Stimulated activated CD4-positive, alpha-beta T cell treated with anti-CD3 and anti-CD28 coated beads, Interleukin-1b, Interleukin-23, amount 100 ng/mL, for 48 hours (primary cell): ENCODE measurements at regions not wholly inside any gene's neighbourhood (a gene's known extent, or its start where the extent isn't known, plus 50 kb on each side); places are given as distances from the start of the nearest gene placed in this dataset.
"Not testable (repeated sequence)": the region's sequence is repeated elsewhere in the genome, so short reads cannot be mapped to it uniquely, and the experiment has no call there.

Experiments
- DNase-seq: peaks from one replicate; pipeline ENCODE4 v3.0.0-alpha.2; 2020

DNA sequence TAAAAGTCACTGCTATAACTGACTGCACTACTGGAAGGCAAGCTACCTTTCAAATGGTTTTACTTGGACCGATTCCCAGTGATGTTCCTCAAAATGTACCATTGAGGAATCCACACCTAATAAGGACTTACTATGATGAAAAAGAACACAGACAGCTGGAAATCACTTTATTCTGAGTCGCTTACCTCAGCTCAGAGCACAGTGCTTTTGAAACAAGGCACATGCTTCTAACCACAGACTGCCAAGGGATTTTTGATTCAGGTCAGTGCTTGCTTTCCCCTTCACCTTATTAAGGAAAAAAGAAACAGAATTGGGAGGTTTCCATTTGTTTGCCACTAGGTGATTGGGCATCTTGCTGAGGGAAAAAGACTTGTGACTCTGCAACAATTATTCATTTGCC is 707.5 kb upstream of the FSHR start:
- DNase-seq, result no peak

DNA sequence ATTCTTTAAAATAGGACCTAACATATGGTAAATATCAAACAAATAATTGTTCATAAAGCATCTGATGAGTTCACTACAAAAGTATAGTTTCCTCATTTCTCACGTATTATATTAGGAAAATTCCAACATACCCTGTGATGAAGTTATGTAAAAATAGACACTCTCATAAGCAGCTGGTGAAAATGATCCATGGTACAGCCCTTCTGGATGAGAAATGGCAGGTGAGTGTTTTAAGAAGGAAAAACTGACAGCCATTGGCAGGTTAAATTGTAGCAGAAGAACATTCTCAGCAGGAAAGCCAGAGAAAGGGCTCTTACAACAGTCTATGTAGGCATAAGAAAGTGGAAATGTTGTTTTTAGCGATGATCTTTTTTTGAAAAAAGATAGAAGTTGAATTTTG is 706.5 kb upstream of the FSHR start:
- DNase-seq, result no peak

DNA sequence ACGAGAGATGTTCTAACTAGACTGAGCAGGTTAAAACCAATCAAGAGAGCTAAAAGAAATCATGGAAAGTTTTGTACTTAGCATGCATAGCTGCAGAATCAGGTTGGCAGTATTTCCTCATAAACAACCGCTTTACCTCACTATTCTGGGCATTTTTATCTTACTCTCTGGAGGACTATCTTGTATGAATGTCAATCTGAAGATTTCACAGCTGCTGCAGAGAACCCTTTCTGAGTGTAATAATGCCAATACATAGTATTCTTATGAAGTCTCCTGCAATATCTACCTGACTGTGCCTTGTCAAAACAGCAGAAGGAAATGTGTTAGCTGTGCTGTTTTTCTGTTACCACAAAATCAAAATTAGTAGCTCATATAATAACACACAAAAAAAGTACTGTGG is 705.9 kb upstream of the FSHR start:
- no peak for DNase-seq

DNA sequence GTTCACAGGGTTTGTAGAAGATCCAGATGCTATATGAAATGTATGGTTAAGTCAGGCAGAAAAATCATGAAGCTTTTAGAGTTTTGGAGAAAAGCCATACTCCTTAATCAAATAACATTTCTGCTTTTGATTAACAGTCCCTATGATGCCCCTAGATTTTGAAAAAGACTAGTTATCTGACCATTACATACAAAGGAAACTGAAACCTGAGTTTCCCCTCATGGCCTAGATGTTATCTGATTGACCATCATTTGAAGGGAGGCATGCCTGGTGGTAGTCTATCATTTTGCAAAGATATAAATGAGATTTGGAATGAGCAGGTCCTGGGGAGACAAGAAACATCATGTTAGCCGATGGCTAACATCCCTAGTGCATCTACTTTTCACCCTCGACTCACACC is 704.3 kb upstream of the FSHR start:
- DNase-seq, result no peak

DNA sequence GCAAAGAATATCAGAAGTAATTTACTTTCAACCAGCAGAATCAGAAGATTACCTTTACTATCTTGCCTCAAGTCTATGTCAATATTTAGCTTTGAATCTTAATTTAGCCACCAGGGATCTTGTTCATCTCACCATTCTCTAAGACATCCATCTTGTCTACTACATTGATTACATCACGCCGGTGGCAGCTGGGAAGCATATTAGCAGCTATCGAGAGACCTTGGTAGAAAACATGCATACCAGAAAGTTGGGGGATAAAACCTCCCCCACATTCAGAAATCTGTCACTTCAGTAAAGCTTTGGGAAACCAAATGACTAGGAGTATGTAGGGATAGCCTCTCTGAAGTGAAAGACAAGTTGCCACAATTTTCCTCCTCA is 703.8 kb upstream of the FSHR start:
- no peak for DNase-seq

DNA sequence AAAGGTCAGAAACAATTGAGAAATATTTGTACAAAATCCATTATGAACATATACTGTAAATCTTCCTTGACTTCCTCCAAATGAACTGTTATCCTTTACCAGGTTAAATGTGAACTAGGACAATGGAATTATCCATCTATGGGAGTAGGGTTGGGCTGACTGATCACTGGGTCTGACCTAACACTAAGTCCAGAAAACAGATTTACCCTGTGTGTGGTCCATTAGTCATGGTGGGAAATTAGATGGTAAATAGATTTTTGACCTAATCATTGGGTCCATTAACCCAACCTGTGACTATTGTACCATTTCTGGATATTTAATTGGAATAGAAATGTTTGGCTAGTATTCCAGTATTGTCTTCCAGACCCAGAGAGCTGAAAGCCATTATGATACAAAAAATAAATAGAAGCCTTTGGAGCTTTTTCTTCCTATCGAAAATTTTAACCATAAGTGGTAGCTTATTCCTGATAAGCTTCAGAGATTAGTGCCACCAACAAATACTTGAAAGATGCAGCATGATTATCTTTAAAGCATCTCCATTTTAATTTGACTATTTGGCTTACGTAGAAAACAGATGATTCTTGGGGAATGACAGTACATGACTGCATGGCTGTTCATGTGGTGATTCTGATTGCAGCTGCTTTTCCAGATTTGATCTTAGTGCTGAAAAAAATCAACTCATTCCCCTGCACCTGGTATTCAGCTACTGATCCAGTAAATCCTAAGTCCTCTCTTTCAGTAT is 703.2 kb upstream of the FSHR start:
- DNase-seq, result no peak

DNA sequence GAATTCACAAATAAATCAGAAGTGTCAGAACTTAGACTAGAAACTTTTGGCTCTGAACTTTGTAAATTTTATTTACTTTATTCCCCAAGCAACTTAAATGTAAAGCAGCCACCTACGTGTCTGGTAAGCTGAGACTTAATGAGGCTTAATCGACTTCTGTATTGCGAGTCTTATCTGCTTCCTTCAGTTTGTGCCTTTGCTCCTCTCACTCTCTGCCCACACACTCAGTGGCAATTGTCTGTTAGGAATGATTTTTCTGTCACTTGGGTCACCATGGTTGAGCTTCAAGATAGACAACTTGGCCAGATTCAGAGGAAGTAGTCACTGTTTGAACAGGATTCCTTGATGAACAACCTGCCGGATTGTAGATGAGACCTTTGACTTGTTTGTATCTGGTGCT is 691.4 kb upstream of the FSHR start:
- DNase-seq, result no peak

DNA sequence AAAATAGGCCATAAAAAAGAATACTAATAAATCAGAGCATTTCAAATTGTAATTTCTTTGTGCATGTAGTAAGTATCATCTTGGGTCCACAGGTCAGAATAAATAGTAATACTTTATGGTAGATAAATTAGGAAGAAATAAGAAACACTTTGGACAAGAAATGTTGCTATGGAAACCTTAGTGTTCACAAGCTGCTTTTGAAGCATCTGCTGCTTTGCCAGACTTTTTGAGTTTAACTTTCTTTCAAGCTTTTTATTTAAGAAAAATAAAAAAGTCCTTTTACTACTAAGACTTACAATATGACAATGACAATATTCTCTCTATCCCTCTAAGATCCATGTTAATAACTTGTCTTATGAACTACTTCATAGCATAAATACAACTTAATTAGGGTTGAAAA is 690.7 kb upstream of the FSHR start:
- DNase-seq, result no peak

DNA sequence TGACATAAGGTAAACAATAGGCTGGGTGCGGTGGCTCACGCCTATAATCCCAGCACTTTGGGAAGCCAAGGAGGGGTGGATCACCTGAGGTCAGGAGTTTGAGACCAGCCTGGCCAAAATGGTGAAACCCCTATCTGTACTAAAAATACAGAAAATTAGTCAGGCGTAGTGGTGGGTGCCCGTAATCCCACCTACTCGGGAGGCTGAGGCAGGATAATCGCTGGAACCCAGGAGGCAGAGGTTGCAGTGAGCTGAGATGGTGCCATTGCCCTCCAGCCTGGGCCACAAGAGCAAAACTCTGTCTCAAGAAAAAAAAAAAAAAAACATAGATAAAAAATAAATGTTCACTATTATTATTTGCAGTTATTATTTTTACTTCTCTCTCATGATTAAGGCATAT is 689.8 kb upstream of the FSHR start:
- not testable (repeated sequence) for DNase-seq

DNA sequence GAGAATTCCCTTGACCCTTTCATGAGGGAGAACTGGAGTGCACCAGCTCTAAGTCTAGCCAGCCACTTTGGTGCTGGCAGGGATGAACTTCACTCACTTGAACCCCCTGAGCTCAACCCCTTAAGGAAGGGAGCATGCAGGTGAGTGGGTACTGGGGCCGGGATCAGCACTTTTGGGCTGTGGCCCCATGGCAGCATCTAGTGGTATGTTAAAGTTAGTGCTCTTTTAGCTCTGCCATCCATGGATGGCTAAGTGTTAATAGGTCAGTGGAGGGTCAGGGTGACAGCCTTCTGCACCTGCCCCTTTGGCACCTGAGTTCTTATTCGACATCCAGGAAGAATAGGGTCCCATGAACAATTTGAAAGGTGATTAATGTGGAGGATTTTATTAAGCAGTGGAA is 689.0 kb upstream of the FSHR start:
- no peak for DNase-seq

DNA sequence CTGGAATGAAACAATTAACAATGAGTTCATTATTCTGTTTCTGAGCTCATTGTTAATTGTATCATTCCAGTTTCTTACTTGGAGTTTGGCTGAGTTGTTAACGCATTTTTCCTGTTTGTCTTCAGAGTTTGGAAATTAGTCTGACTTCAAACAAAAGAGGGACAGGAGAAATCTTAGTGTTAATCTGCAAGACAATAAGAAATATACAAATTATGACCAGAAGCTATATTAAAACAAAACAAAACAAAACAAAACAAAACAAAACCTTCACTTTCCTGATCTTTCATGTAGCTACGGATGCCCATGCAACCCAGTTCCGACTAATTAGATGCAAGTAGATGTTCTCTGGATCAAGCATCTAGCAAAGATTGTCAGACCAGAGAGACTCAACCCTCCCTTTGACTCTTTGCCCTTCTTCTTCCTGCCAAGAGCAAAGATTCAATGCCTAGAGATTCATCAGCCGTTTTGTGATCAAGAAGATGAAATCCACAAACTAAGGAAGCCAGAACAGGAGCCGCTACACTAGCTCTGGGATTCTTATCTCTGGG is 686.2 kb upstream of the FSHR start:
- DNase-seq, result no peak

DNA sequence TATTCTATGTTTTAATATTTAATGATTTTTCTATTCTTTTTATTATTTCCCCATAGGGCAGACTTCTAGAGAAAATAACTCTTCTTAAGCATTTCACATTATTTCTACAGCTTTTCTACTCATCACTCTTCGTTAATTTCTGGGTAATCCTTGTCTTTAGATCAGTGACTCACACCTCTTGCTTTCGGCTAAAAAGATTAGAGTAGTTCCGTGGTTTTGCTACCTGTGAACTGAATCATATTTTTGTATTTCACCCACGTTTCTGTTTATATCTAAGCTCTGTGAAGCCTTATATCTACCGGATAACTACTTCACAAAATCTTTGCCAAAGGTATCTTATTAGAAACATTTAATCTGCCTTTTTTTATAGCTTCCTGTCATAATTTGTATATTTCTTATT is 685.5 kb upstream of the FSHR start:
- no peak for DNase-seq

DNA sequence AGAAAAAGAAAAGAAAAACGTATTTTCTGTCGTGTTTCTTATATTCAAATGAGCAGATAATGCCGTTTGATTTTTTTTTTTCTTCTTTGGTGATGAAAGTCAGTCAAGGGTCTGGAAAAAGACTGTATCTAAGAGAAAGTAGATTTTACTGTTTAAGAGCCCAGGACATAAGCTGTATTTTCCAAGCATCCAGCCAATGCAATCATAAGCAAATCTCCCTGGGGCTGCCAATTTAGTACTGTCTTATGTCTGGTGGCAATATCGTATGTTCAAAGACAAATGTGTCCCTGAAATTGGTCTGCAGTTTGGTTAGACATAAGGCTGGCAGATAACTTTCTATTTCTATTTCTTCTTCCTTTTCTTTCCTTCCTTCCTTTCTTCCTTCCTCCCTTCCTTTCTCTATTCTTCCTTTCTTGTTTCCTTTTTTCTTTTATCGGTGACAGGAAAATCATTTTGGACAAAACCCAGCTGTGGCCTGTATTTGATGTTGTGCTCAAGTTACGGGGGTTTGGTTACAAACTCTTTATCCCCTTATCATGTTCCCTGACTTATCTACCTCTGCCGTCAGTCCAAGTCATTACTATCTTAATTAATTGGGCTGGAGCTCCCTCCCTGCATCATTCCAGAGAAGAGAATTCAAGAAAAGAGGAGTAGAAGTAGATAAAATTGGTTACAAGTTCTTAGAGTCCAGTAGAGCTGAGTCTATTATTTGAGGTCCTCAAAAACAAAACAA is 683.4 kb upstream of the FSHR start:
- DNase-seq, result no peak

DNA sequence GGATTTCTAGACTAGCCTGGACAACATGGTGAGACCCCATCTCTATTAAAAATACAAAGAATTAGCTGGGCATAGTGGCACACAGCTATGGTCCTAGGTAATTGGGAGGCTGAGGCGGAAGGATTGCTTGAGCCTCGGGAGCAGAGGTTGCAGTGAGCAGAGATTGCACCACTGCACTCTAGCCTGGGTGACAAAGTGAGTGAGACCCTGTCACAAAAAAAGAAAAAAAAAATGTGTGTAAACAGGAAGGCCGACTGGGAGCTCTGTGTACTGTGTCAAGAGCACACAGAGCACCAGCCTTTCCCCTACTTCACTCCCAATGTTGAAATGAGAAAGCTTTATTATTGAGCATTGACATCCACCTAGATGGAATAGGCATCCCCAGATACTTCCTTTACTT is 681.7 kb upstream of the FSHR start:
- DNase-seq, result no peak

DNA sequence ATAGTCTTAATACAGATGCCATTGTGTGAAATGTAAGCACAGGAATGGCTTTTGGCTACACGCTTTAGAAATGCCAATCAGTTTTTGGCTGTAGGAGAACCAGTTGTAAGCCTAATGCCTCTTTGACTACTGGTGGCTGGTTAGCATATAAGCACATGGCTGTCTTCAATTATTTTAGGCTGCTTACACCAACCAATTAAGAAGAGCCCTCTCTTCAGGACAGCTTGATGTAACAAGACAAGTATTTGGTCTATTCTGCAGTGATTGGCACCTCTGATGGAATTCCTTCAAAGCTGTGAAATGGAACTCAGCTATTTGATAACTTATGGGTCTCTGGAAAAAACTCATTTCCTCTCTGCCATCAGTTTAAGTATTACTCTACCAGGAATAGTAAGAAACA is 680.1 kb upstream of the FSHR start:
- no peak for DNase-seq

DNA sequence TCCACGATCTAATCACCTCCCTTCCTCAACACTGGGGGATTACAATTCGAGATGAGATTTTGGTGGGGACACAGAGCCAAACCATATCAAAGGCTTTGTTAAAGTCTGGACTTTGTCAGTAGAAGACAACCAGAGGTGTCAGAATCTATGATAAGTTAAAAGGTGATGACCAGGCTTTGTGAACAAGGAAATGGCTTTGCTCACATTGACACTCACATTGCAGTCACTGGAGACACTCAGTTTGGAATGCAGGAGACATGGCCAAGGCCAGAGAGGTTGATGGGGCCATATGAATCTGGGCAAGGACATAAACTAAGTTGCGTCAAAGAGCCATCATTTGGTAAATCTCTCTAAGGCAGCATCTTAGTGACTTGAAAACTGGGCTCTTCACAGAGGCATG is 678.2 kb upstream of the FSHR start:
- DNase-seq, result no peak

DNA sequence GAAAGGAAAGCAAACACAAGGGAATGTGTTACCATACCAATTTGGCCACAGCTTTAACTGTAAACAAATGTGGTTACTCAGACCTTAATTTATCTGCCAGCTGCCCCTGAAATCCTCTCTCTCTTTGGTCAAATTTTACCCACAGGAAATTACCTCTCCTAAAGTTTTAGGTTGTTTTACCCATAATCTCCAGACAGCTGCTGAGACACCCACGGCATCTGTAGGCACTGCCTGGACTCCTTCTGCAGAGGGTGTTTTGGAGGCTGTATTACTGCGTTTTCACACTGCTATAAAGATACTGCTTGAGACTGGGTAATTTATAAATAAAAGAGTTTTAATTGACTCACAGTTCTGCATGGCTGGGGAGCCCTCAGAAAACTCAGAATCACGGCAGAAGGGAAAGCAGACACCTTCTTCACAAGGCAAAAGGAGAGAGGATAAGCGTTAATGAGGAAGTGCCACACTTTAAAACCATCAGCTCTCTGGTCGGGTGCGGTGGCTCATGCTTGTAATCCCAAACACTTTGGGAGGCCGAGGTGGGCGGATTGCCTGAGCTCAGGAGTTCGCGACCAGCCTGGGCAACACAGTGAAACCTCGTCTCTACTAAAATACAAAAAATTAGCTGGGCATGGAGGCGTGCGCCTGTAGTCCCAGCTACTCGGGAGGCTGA is 677.5 kb upstream of the FSHR start:
- no peak for DNase-seq

DNA sequence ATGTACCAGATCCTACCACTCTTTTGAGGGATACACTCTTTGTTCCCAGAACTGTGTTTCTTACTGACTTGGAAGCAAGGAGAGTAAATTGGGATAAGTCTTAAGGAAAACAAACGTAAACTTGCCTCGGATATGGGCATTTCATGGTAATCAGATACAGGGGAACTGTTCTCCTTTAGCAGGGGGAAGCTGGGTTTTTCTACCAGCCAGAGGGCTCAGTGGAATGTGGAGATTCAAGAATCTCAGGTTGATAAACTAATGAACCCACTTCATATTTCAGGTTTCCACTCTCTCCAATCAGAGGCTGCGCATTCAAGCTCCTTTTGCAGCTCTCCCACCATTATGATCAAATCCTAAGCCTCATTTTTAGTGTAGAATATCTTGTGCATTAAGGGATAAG is 676.5 kb upstream of the FSHR start:
- no peak for DNase-seq

DNA sequence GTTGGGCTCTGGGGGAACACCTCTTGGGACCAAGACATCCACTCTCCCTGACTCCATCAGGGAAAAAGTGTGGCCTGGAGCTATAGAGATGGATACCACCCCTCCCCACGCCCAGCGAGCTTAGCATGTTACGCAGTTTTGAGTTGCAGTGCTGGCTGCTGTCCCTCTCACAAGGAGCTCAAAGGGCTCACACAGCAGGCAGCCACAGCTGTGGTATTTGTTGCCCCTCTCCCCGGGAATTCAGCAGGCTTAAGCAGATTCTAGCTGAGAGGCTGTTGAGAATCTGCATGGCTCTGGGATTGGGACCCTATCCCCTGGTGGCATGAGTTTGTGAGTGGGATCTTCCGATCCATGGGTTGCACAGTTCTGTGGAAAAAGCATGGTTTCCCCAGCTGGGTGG is 673.1 kb upstream of the FSHR start:
- no peak for DNase-seq

DNA sequence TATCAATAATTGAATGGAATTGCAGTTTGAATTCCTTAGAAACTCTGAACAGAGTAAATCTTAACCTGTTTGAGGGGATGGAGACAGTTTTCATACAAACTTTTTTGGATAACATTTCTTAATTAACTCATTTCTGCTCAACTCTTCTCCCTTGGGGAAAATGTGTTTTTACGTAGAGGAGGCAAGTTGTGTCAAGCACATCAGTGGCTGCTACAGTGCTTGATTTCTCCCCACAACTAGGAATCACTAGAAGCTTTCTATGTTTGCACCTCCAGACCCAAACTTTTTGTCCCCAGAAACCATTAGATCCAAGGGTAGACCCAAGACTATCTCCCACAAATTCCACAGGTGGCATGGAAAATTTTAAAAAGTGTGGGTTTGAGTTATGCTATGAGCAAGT is 658.9 kb upstream of the FSHR start:
- no peak for DNase-seq

DNA sequence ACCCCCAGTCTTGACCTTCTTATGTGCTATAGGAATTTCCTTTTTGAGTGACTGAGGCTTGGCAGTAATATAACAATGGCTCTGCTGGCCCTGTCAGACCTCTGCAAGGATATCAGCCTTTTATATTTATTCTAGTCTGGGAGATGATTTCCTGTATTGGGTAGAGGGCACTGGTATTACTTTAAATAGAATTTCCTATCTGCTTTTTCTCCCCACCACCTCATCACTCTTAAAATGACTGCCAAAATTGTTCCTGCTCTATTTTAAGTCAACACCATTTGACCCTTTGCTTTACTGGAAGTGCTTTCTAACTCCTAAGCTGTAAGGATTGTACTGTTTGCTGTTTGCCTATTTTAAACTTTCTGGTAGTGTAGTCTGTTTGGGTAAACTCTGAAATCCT is 658.4 kb upstream of the FSHR start:
- no peak for DNase-seq

DNA sequence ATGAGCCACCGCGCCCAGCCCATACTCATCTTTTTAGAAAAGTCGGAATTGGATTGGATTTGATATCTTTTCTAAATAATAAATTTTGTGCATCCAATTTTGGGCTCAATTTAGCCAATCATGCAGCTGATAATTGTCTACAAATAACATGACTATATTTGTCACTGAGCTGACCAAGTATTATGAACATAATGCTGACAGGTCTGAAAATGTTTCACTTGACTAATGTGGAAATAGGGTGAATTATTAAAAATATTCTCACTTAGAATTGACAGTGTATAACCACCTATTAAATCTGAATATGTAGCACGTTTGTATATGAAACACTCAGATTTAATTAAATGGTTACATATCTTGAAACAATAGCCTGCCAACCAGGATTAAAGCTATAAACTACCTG is 657.2 kb upstream of the FSHR start:
- DNase-seq, result no peak

DNA sequence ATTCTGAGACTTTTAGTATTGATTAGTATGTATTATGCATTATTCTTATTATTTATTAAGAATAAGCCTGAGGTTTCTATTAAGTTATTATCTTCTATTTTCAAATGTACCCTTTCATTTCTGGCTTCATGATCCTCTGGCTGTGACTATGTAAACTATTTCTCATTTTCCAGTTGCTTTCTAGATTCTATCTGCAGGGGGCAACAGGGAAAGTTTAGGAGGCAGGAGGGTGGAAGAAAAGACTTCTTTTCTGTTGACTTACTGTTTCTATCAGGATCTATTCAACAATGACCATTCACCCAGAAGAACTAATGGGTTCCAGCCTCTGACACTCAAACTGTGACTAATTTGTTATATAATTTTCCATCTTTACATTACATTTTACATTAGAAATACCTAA is 653.4 kb upstream of the FSHR start:
- DNase-seq, result no peak

DNA sequence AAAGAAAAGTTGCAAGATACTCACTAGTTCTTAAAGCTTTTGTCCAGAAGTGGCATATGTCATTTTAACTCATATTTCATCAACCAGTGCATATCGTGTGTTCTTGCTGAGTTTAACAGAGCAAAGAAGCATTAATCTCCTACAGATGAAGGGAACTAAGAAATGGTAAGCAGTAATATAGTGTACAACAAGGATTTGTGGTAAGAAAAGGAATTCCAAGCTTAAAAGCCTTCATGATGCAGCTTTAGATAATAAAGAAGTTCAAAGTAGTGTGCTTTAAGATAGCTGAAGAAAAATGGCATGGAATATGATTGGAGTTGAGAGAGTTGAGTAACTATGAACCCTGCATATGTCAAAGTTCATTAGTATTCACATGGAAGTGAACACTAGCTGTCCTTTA is 649.8 kb upstream of the FSHR start:
- no peak for DNase-seq
